Lower lobe of right lung (tissue), 2 donors: ENCODE measurements at regions not wholly inside any gene's neighbourhood (a gene's known extent, or its start where the extent isn't known, plus 50 kb on each side); places are given as distances from the start of the nearest gene placed in this dataset.

Experiments used
- ATAC-seq, 2 donors: fragments of 200-7000 bp; cut with Tn5 transposase; one replicate each; pipeline ENCODE4 v1.9.1; 2020 to 2022; ENCODE audit warnings: mild to moderate bottlenecking in 2 of 2, moderate library complexity in 2 of 2
- DNase-seq: peaks from one replicate; pipeline ENCODE4 v3.0.0-alpha.2; 2020
- H3K27ac ChIP-seq: fragments of 200-600 bp; one replicate; pipeline ENCODE4 v1.8.0; 2022
- H3K27me3 ChIP-seq: fragments of 200-600 bp; one replicate; pipeline ENCODE4 v1.8.0; 2022; ENCODE audit warnings: low read depth
- H3K36me3 ChIP-seq: fragments of 200-600 bp; one replicate; pipeline ENCODE4 v1.8.0; 2022; ENCODE audit warnings: mild to moderate bottlenecking
- H3K4me1 ChIP-seq: fragments of 200-600 bp; one replicate; pipeline ENCODE4 v1.8.0; 2022
- H3K4me3 ChIP-seq: fragments of 200-600 bp; one replicate; pipeline ENCODE4 v1.8.0; 2022; ENCODE audit warnings: mild to moderate bottlenecking
- H3K9me3 ChIP-seq: fragments of 200-600 bp; one replicate; pipeline ENCODE4 v1.8.0; 2022
- intact Hi-C: fragments of 100-400 bp; cut with DNase I; formaldehyde crosslinking; loops from one replicate; pipeline ENCODE4 v1.11.0; 2022
- TF ChIP-seq, protein P1 (sequence below): fragments of 200-600 bp; IDR thresholded peaks from one replicate; pipeline ENCODE4 v1.8.0; 2022; ENCODE audit warnings: antibody characterized with exemption, mild to moderate bottlenecking
- donor health status: DM: no; HTN: yes; CAD: no; lungs with severe emphysema.

DNA sequence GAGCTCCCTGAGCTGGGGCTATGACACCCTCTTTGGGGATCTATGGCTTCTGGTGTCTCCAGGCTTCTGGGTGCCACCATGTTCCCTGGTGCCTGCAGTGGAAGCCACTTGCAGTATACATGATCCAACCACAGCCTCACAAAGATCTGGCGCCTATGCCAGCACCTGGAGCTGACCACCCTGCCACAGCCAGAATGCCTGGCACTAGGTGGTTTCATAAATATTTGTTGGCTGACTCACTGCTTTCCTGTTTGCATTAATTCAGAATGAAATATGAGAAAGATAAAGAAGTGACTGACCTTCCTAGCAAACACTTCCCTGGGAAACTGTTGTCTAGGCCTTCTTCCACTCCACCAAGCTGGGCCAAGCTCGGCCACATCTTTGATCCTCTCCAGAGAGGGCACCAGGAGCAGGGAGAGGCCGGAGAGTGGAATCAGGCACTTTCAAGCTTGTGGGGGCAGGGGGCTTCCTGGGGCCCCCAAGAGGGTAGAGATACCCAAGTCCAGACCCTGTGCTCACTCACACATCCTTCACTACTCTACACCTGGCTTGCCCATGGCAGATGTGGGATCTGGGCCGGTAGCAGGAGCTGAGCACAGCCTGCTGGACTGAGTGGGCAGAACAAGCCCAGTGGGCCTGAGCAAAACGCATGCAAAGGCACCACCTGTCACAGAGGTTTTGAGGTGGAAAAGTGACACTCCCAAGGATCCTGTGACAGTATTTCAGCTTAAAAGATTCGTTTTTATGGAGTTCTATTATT, 565.7 kb downstream of the SLC4A3 start:
- intact Hi-C loops: no loop called here
- Histone ChIP-seq H3K4me1 (no peaks in the 10 kb centered on the region), H3K36me3 (no peaks in the 10 kb centered on the region), H3K9me3 (no peaks in the 10 kb centered on the region), H3K27ac (no peak overlapping the region), H3K27me3 (no peaks in the 10 kb centered on the region), H3K4me3 (no peak overlapping the region)
- TF ChIP-seq, protein P1, sequence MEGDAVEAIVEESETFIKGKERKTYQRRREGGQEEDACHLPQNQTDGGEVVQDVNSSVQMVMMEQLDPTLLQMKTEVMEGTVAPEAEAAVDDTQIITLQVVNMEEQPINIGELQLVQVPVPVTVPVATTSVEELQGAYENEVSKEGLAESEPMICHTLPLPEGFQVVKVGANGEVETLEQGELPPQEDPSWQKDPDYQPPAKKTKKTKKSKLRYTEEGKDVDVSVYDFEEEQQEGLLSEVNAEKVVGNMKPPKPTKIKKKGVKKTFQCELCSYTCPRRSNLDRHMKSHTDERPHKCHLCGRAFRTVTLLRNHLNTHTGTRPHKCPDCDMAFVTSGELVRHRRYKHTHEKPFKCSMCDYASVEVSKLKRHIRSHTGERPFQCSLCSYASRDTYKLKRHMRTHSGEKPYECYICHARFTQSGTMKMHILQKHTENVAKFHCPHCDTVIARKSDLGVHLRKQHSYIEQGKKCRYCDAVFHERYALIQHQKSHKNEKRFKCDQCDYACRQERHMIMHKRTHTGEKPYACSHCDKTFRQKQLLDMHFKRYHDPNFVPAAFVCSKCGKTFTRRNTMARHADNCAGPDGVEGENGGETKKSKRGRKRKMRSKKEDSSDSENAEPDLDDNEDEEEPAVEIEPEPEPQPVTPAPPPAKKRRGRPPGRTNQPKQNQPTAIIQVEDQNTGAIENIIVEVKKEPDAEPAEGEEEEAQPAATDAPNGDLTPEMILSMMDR: no peak
- ATAC-seq (no peak), DNase-seq (no peak)

DNA sequence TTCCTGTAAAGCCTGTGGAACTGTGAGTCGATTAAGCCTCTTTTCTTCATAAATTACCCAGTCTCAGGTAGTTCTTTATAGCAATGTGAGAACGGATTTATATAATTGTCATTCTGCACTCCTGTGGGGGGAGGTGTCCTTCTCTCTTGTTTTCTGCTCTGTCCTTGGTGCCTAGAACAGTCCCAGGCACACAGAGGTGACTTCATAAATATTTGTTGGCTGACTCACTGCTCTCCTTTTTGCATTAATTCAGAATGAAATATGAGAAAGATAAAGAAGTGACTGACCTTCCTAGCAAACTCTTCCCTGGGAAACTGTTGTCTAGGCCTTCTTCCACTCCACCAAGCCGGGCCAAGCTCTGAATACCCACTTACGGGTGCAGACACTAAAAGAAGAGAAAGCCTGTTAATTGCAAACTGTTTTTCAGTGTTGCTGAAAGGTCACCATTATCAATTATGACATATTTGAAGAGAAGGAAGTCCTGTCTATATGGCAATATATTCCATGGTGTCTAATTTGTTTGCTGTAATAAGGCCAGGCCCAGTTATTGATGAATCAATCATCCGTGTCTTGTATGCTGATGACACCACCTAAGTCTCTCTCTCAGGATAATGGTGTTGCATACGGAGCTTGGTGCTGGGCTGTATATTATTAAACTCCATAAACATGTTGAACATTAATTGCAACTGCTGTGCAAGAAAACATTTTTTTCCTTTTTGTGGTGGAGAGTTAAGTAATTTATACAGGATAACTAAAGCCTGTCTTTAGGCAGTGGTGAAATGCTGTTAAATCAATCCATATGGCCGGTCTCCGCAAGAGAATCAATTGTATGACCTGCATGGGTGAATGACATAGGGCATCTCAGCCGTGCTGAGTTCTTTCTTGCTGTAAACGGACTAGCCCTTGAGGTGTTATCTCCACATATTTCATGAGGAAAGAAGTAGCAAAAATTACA, 567.5 kb downstream of the SLC4A3 start:
- Histone ChIP-seq H3K9me3 (no peaks in the 10 kb centered on the region), H3K27me3 (no peaks in the 10 kb centered on the region), H3K4me3 (no peak overlapping the region), H3K27ac (no peak overlapping the region), H3K4me1 (no peaks in the 10 kb centered on the region), H3K36me3 (no peaks in the 10 kb centered on the region)
- ATAC-seq: no peak
- intact Hi-C loops: no loop called here
- DNase-seq: no peak
- TF ChIP-seq, protein P1: no peak

DNA sequence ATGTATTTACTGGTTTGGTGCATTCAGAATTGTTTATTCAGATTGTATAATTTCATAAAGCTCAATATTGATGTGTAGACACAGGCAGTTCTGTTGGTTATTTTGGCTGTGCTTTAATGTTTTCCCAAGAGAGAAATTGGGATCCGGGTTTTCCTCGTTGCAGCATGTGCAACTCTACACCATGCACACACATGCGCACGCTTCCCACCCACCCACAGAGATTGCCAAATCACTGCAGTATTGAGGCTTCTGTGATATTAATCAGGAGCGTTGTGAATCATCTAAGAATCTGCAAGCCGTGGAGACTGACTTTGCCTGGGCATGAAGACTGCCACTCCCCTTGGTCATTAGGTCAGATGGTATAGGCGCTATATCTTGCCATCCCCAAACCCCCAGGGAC, 571.5 kb downstream of the SLC4A3 start:
- Histone ChIP-seq H3K27me3 (no peaks in the 10 kb centered on the region), H3K4me3 (no peak overlapping the region), H3K4me1 (no peaks in the 10 kb centered on the region), H3K36me3 (no peaks in the 10 kb centered on the region), H3K27ac (no peak overlapping the region), H3K9me3 (no peaks in the 10 kb centered on the region)
- TF ChIP-seq, protein P1: no peak
- DNase-seq (no peak), ATAC-seq (peak in 1 of 2 donors; percentile 34)
- intact Hi-C loops: no loop called here

DNA sequence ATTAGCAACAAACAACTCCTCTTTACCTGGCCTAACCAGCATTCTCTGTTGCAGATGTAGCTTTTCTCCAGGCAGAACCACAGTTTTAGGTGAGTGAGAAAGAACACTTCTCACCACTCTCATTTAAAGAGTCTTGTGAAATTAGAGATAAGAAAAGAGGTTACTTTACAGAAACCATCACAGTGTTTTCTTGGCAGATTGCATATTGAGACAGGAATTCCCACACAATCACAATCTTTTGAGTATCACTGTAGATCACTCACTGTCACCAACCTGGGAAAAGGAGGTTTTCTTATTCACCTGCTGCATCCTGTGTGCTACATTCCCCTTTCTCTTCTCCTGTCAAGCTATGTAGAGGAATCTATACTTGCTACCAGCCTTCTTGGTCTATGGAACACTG, 574.6 kb downstream of the SLC4A3 start:
- Histone ChIP-seq H3K4me1 (no peaks in the 10 kb centered on the region), H3K27ac (no peak overlapping the region), H3K27me3 (no peaks in the 10 kb centered on the region), H3K36me3 (no peaks in the 10 kb centered on the region), H3K9me3 (no peaks in the 10 kb centered on the region), H3K4me3 (no peak overlapping the region)
- intact Hi-C loops: no loop called here
- ATAC-seq: no peak
- DNase-seq: no peak
- TF ChIP-seq, protein P1: no peak

DNA sequence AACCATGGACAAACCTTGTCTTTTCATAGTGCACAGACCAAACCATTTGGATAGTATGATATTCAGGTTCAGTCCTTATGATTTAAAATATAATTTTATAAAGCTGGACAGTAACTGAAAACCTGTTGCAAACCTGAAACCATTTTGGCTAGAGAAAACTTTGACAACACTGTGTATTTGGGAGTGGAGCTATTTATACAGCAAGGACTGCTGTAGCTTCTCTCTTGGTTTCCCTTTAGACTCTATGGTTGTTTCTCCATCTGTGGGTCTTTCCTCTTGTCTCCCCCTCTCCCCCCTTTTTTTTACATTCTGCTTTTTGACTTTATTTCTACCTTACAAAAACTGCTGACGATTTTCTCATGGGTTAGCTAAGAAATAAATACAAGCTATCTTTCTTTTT, 581.7 kb downstream of the SLC4A3 start:
- ATAC-seq: no peak

More for the DNA sequence above, 581.7 kb downstream of the SLC4A3 start:
- no peak for DNase-seq
- H3K4me1 ChIP-seq: no peaks in the 10 kb centered on the region
- intact Hi-C loops: no loop called here
- TF ChIP-seq, protein P1: no peak
- no peak overlapping the region for H3K27ac ChIP-seq
- H3K27me3 ChIP-seq: no peaks in the 10 kb centered on the region
- no peaks in the 10 kb centered on the region for H3K36me3 ChIP-seq
- no peak overlapping the region for H3K4me3 ChIP-seq
- H3K9me3 ChIP-seq: no peaks in the 10 kb centered on the region
